ENCODE measurements at regions not wholly inside any gene's neighbourhood (a gene's known extent, or its start where the extent isn't known, plus 50 kb on each side); places are given as distances from the start of the nearest gene placed in this dataset.

DNA sequence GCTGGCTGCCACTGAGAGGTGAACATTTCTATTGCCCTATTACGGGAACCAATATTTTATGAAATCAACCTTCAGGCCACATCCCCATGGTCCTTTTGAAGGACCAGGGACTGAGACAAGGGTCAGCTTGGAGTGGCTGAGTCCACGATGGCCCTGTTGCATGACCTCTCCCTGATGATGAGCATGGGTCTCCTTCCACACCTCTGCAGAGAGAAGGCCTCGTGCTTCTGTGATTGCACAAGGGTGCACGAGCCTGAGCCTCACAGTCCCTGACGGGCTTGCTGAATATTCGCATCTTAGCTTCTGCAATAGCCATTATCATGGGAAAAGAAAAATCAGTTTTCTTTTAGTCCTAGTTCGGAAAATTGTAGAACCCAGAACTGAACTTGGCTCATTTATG lies 255.0 kb upstream of the IRX2 start:
- no peak for DNase-seq

DNA sequence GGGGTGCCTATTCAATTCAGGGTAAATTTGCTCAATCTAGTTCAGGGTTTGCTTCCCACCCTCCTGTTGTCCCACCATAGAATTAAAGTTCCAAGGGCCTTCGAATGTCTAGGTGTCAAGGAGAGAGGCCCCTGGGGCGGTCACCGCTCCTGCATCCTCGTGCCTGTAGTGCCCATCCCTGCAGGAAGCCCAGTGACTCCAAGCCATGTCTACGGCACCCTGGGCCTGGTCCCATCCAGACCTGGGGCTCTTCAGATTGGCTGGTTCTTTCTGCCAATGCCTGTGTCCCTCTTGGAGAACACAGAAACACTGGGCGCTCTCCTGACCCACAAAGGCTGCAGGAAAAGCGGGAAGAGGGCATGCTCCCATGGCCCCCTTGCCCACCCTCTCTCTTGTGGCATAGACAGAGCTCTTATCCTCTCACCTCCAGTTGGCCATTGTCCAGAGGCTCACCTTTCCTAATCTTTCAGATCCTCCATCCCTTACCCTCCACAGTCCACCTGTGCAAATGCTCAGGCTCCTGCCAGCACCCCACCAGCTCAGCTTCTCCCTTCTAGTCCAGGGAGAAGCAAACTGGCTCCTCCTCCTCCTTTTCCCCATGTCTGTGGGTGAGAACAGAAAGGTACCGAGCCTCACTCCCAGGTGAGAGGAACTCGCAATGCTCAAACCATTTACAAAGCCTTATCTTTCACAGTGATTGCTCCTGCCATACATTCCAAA lies 253.0 kb upstream of the IRX2 start:
- DNase-seq = no peak

DNA sequence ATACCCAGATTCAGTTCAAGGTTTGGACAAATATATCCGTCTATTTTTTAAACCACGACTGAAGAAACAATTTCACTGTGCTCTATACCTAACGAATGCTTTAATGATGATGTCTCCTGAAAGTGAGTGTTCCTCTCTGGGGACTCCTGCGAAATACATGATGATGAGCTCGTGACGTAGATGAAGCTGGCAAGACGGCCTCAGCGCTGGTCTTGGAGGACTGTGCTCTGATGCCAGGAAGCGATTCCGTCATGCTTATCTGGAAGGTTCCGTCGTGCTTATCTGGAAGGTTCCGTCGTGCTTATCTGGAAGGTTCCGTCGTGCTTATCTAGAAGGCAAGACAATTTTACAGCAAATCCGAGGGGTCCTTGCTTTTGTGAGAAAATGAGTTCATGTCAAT lies 250.8 kb upstream of the IRX2 start:
- DNase-seq = no peak

DNA sequence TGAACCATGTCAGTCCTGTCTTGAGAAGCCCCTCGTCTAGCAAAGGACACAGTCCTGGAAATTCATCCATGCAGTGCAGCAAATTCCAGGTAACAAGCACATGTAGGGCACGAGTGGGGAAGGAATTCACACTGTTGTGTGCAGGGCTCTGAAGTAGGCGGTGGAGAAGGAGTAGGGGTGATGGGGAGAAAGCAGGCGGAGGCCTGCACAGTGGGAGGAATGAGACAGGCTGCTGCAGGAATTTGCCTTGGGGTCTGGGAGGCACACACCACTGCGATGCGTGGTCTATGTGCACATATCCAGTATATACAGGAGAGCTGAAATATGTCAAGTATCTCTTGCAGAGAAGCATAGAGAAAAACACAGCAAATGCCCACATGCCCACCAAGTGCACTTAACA lies 249.2 kb upstream of the IRX2 start:
- DNase-seq = no peak

DNA sequence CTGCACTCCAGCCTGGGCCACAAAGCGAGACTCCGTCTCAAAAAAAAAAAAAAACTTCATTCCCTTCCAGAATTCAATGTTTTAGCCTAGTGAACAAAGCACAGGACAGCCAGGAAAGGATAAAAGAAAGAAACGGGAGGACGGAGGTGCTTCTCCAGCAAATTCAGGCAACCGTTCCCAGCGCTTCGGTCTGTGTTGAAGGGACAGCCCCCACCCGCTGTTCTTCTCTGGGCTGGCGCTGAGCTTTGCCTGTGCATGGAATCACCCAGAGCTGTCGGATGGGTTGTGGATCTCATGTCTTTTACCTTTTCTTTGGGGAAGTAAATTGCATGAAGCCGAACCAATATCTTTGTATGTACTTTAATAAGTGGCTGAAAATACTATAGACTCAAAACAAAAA lies 248.4 kb upstream of the IRX2 start:
- DNase-seq = no peak

DNA sequence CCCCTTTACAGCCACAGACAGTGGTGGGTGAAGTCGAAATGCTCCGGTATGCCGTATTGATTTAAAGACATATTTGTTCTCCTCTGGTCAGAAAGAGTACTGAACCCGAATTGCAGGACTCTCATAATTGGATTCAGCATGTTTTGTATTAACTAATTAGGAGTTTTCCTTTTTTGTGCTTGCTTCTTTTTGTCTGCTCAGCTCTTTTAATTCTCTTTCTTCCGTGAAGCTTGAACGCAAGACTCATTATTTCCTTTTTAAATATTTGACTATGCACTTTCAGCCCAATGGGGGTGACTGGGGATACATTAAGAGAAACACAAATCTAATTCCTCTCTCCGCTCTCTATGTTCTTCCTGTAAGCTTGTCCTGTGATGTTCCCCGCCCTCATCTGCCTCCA lies 246.6 kb upstream of the IRX2 start:
- no peak for DNase-seq

DNA sequence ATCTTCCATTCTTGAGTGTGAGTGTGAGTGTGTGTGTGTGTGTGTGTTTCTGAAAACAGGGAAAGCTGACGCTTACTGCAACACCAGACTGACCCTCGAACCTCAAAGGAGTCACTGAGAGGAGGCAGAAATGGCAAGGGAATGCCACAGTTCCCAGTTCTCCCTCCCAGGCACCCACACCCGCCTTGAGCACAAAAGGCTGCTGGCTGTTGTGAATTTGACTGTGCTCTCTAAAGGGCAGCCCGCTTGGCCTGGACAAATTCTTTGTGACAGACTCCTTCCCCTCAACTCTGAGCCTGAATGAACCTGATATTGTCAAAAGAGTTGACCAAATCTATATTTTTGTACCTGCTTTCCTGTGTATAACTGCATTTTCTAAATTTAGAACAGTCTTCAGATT lies 245.7 kb upstream of the IRX2 start:
- DNase-seq = no peak

DNA sequence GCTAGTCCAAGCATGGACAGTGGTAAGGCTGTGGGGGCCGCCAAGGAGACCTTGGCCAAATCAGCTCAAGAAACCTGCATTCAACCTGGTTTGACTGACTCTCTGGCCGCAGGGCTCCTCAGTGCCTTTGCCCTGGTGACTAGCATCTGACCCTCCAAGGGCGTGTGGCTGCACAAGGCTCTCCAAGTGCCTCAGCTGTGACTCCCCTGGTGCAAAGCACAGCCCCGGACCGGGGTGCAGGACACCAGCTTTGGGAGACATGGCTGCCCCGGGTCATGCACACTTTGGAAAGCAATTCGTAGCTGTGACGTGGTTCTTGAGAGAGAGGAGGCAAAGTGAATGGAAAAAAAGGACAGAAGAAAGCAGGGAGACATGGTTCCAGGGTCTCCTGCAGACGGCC lies 245.2 kb upstream of the IRX2 start:
- DNase-seq = no peak

DNA sequence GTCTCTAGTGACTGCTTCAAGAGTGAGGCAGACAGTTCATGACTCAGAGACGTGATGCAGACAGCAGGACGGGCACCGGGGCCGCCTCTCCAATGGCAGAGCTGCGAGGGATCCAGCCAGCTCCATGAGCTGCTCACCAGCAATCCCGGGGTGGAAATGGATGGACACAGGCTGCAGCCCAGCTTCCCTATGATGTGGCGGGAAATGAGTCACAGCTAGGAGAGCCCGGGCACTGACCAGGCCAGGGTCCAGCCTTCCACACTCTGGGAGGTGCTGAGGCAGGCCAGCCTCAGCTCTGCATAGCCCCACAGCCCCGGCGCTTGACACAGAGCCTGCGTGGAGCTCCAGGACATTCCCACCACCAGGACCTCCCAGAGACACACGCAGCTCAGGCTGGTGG lies 244.8 kb upstream of the IRX2 start:
- DNase-seq = no peak

DNA sequence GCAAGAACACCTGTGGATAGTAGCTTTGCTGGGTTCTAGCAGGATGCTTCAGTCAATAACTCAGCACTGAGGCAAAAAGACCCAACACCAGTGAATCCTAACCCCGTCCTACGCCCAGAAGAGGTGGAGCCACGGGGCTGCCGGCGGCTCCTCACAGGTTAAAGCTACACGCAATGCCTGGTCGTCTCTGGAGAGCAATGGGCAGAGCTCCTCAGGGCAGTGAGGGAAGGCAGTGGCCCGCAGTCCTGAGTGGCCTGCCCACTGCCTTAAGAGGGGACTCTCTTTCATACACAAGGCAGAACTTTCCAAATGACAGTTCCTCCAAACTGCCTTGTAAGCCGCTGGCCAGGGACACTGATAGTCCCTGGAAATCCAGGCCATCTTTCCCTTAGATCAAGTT lies 244.2 kb upstream of the IRX2 start:
- DNase-seq = no peak

DNA sequence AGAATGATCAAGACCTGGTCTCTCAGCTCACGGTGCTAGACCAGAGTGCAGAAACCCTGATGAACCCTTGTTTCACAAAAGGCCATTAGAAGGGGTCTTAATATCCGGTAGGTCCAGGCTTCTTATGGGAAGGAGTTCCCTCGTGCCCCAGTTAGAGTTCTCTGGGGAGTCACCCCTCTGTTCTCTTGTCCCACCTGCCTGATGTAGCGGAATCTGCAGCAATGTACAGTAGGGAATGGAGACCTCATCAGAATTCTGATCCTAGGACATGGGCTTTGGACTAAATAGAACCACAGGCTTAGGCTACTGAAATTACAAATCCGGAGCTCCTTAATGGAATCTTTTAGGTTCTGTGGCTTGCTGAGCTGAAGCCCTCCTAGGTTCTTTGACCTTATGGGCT lies 243.6 kb upstream of the IRX2 start:
- no peak for DNase-seq

DNA sequence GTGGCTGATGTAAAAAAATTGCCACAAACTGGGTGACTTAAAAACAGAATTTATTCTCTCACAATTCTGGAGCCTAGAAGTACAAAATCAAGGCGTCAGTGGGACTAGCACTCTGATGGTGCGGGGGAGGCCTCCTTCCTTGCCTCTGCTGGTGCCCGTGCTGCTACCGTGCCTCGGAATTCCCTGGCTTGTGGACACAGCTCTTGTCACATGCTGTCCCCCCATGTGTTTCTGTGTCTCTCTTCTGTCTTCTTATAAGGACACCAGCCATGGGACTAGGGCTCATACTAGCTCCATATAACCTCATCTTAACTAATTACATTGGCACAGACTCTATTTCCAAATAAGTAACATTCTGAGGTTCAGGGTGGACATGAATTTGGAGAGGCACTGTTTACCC lies 242.3 kb upstream of the IRX2 start:
- DNase-seq = no peak

DNA sequence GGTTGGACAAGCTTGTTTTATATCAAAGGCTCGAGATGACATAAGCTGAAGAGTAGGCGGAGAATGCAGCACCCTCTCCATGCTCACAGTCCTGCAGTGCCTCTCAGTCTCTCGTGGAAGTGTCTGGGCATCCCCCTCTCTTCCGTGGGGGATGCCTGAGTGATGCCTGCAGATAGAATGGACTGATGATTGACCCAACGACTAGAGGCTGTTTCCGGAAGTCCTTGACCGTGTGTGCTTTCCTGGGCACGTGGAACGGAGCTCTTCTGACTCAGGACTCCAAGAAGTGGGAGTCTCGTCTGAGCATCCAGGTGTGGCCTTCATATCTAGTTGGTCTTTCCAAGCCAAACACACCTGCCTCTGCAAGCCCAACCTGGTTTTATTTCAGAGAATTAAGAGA lies 241.8 kb upstream of the IRX2 start:
- DNase-seq = no peak

DNA sequence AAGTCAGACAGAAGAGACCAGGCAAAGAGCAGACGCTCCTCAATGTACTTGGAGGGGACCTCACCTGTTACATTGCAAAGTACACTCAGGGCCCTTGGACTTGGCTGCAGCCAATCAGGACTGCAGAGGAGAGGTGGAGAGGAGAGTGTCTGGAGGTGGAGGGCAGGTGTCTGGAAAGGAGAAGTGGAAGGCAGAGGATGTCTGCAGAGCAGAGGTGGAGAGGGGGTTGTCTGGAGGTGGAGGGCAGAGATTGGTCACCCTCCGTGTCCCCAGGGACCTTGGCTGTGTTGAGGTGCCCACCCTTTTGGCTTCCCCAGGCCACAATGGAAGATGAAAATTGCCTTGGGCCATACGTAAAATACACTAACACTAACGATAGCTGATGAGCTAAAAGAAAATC lies 241.3 kb upstream of the IRX2 start:
- DNase-seq = no peak

DNA sequence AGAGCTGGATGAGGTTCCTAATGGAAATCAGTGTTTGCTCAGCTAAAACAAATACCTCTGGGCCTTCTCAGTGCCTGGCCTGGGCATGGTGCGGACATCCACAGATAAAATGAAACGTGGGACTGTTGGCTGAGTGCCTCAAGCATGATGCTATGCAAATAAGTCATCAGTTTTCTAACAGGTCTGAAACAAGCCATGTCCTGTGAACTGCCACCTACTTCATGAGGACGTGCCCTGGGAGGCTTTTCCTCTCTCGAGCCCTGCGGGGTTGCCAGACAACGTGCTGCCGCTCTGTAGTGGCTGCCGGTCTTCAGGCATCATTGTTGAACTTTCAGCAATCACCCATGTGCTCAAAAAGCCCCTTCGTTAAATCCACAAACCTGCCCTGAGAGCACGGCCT lies 240.4 kb upstream of the IRX2 start:
- DNase-seq = no peak

DNA sequence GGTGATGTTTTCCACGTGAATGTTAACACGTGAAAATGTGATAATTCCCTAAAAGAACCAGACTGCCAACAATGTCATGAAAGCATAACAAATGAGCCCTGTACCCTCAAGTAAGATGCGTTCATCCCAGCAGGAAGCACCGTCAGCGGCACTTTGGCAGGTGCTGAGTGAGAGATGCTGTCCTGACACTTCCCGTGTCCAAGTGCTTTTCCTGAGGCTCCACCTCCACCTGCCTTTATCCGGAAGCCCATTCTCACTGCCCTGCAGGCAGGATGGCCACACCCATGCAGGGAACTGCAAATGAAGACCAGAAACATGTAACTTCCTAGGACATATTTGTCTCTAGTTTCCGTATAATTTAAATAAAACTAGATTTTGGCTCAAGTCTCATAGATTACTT lies 238.0 kb upstream of the IRX2 start:
- DNase-seq = no peak

DNA sequence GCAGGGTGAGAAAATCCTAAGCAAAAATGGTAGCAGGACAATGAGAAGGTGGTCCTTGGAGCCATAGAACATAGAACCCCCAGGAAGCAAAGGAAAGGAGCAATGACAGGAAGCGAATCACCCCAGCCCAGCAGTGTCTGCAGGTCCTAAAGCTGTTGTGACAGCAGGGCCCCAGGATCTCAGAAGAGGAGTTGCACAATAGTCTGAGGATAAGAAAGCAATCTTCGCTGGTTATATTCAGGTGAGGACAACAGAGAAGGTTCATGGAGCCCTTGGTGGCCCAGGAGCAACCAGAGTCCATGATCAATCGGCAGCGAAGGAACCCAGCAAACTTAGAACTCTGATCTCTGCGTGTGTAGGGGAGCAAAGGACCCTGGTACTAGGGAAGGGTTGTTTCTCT lies 234.8 kb upstream of the IRX2 start:
- DNase-seq = no peak

DNA sequence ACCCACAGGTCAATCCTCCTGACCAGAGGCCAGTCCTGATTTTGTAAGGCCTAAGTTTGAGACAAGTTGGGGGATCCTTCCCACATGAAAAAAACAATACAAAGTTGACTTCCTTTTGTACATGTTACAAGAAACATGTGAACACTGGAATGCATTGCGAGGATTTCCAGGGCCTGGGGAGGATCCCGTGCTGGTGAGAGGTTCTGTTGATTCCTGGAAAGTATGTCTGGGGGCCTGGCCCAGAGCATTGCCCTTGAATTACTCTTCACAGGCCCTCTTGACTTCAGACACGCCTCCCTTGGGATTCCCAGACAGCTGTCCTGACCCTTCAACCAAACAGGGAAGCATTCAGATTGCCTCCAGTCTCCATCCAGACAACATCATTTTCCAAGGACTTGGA lies 234.2 kb upstream of the IRX2 start:
- DNase-seq = no peak

DNA sequence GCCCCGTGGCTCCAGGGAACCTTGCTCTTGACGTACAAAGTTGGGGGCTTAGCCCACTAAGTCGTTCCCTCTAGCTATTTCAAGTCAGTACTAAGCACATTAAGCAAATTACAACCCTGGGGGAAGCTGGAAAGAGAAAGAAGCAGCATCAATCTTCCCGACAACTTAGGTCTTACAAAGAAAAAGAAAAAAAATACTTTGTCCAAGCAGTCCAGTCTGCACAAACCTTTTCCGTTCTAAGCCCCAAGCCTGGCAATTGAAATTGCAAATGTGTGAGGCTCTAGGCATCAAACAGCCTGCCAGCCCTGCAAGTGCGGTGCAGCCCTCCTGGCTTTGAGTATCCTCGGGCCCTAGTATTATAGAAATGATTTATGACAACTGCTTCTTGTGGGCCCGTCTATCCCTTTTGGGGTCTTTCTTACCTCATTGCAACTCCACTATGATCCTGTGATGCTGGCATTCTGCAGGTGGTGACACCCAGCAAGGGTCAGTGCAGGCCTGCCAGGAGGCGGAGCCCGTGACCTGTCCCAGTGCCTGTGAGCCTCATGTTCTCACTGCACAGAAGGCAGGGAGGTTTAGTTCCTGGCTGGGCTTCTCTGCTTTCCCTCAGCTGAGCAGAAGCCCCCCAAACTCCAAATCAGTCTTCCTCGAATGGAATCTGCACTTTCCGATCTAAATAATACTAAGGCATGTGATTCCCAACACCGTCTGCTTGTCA lies 232.3 kb upstream of the IRX2 start:
- DNase-seq = no peak

DNA sequence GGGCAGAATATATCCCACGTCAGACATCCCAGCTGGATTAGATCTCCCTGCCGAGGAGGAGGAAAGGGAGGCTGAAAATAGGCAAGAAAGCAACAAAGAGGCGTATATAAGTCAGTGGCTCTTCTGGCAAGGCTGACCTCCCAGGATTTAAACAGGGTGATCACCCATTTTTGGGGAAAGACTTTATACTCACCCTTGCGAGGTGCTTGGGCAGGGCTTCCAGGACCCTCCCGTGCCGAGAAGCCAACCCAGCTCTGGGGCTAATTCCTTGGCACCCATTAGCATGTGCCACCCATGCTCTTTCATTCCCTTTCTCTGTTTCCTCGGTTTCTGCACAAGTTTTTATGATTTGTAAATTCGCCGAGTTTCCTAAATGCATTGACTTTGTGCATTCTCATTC lies 230.2 kb upstream of the IRX2 start:
- no peak for DNase-seq

DNA sequence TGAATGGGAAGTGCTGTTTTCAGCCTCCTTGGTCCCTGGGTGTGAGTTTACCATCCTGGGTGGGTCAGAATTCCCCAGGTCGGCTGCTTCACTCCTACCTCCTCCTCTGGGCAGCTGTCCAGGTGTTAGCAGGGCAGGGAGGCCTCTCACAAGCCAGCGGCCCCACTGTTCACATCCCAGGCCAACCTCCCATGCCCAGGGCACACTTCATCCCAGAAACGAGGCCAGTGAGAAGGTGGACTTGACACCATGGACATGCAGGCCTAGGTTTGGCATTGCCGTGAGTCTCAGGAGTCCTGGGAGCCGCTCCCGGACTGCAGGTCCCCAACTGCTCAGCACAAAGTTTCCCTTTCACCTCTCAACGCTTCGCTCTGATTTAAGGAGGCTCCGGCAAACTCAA lies 229.6 kb upstream of the IRX2 start:
- DNase-seq = no peak

DNA sequence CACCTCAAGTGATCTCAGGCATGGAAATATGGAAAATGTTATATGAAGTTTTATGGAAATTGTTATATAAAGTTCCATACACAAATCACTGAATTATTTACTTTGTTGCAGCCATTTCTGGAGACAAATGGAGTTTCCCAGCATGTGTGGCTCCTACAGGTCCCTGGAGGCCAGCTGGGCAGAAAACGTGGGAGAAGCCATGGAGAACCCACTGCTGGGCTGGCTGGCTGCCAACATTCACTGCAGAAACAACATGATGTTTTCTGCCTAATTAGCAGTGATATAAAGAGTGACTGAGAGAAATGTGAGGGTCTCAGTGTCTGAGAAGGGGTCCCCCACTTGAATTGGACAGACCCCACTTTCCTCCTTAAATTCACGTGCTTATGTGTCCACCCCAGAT lies 208.8 kb upstream of the IRX2 start:
- DNase-seq = no peak

DNA sequence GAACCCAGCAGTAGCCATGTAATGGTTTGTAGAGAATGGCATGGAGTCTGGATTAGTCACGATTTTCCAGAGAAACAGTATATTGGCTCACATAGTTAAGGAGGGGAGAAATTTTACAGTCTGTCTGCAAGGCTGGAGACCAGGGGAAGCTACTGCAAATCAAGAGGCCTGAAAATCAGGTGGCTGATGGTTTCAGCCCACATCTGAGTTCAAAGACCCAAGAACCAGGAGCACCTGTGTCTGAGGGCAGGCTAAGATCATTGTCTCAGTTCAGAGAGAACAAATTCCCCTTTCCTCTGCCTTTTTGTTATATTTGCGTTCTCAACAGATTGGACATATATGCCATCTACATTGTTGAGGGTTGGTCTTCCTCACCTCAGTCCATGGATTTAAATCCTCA lies 207.5 kb upstream of the IRX2 start:
- DNase-seq = no peak

DNA sequence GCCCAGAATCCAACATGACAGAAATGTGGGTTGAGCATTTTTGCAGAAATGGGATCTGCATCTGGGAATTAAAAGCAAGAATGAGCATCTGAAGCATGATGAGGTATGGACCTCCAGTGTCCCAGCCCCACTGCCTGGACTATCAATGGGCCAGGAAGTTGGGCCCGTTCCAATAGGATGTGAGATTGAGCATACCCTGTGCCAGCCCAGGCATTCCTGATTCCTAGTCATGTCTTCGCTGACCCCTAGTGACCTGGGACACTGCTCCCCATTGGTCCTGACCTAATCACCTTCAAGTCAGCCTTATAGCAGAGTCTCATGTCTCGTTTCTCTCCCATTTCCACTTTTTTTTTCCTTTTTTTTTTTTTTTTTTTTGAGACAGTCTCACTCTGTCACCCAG lies 197.4 kb upstream of the IRX2 start:
- DNase-seq = no peak

DNA sequence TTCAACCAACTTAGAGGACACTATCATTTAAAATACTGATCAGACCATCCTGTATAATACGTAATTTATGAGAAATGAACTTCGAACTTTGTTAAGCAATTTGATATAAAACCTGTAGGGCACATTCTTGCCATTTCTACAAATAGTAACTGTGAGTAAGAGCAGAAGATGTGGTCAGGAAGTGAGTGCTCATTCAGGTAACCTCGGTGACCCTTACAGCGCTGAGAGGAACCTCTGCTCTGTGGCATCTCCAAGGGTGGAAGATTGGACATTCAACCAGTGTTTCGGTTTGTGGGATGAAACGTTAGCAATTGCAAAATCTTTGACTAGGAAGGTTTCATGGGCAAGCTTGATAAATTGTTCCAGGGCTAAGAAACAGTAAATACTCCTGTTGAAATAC lies 194.8 kb upstream of the IRX2 start:
- no peak for DNase-seq

Data from EL (cell line).